ENCODE measurements at regions not wholly inside any gene's neighbourhood (a gene's known extent, or its start where the extent isn't known, plus 50 kb on each side); places are given as distances from the start of the nearest gene placed in this dataset.
A peak's percentile ranks its signal among the peaks of the same experiment; 100 is the strongest.

DNA sequence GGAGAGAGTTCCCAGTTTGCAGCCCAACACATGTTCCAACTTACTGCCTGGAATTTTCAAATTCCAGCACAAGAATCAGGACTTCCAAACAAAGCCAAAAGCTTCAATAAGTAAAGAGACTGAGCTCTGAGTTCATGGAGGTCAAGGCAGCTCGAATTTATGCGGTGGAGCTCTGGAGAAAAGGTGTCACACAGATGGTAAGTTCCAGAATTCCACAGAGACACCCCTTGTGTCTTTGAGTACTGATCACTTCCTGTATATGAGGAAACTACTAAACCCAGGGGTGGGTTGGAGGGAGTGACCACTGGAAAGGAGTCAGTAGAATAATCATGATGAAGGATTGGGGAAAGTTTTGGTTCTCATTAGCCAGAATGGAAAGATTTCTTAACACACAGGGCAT is 118.5 kb upstream of the GUCY1A1 start:
- Mint-ChIP-seq H3K27me3 (no peaks in the 10 kb centered on the region), H3K27ac (no peak overlapping the region), H3K9me3 (peaks cover 0 to 3% (median 0%) of the 10 kb centered on the region in 3 donors), H3K4me3 (no peak overlapping the region), H3K4me1 (no peaks in the 10 kb centered on the region), H3K36me3 (no peaks in the 10 kb centered on the region)

DNA sequence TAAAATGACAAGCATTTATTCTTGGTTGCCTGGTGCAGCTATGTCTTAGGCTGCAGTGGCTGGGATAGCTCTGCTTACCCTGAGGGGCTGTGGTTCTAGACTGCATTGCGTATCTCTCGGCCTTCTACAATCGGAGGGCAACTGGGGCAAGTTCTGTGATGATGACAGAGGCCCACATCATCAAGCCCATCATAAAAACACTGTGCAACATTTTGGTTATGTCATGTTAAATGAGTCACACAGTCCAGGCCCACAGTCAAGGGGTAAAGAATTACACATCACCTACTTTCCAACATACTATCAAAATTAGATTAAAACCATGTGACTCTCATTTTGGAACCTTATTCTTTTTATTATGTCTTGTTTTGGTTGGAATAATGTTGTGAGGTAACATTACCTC is 120.2 kb upstream of the GUCY1A1 start:
- Mint-ChIP-seq H3K27ac (no peak overlapping the region), H3K36me3 (no peaks in the 10 kb centered on the region), H3K4me3 (no peak overlapping the region), H3K27me3 (no peaks in the 10 kb centered on the region), H3K4me1 (no peaks in the 10 kb centered on the region), H3K9me3 (no peaks in the 10 kb centered on the region)

DNA sequence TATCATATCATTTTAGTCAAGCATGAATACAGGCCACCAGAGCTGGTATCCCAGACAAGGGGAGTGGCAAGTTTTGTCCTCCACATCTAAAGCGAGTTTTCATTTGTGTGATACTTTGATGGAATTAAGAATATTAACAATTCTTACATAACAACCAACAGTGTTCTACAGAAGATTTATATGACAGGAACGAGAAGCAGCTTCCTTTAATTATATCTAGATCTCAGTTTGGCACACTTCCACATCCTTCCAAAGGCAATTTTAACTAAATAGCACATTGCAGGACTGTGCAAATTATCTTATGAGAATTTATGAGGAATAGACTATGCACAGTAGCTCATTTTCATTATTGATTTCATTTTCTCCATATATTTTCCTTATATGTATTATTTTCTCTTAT is 121.2 kb upstream of the GUCY1A1 start:
- no peak overlapping the region for H3K4me3 Mint-ChIP-seq
- H3K36me3 Mint-ChIP-seq = no peaks in the 10 kb centered on the region
- no peaks in the 10 kb centered on the region for H3K9me3 Mint-ChIP-seq
- H3K27me3 Mint-ChIP-seq = no peaks in the 10 kb centered on the region
- no peak overlapping the region for H3K27ac Mint-ChIP-seq
- no peaks in the 10 kb centered on the region for H3K4me1 Mint-ChIP-seq

DNA sequence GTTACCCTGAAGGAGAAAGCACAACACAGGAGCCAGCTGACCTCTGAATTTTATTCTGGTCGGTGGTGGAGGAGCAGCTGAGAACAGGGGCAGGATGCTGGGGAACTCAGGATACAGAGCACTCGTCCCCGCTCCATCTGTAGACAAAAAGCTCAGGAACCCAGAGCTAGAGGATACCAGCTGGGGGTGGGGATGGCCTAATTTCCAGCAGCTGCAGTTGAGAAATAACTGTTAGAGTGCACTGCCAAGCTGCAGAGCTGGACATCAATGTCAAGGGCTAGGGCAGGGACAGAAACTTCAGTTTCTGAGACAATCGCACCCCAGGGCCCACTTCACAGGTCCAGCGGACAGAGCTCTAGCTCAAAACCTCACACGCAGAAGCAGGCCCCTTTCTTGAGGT is 122.1 kb upstream of the GUCY1A1 start:
- Mint-ChIP-seq H3K36me3 (no peaks in the 10 kb centered on the region), H3K4me3 (no peak overlapping the region), H3K27me3 (no peaks in the 10 kb centered on the region), H3K9me3 (no peaks in the 10 kb centered on the region), H3K27ac (no peak overlapping the region), H3K4me1 (no peaks in the 10 kb centered on the region)

DNA sequence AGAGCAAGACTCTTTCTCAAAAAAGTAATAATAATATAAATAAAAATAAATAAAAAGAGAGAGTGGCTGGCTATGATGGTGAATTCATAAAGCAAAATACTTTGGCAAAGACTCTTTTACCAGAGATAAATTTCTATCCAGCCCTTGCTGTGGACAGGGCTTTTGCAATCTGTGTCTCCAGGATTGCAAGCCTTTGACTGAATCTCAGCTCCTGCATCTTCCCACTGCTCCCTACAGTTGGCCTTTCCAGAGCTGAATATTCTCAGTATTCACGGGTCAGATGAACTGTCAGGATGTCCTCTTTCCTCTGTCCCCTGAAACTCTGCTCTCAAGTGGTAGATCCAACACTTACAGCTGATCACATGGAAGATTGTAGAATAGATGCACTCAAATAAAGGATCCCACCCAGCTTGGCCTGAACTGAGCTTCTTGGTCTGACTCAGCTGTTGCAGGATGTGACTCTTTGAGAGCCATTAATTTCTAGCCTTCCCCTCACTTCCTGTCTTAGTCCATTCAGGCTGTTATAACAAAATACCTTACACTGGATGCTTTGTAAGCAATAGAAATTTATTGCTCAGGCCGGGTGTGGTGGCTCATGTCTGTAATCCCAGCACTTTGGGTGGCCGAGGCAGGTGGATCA is 123.4 kb upstream of the GUCY1A1 start:
- Mint-ChIP-seq H3K4me1 (no peaks in the 10 kb centered on the region), H3K4me3 (no peak overlapping the region), H3K9me3 (no peaks in the 10 kb centered on the region), H3K27ac (no peak overlapping the region), H3K27me3 (no peaks in the 10 kb centered on the region), H3K36me3 (no peaks in the 10 kb centered on the region)

DNA sequence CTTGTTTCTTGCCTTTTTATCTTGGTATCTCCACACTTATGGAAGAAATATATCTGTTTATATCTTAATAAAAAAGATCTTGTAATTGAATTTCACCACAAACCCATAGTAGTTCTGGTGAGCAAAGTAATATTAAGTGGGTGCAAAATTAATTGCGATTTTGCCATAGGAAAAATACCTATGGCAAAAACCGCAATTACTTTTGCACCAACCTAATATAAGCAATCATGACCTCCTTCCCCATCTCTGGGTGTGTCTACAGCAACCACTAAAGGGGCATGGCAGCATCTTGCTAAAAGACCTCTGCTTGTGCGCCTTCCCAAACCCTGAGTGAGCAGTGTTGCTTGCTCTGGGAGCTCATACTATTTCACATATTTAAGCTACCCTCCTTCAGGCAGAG is 124.2 kb upstream of the GUCY1A1 start:
- H3K4me1 Mint-ChIP-seq = no peaks in the 10 kb centered on the region
- H3K27ac Mint-ChIP-seq = no peak overlapping the region
- H3K4me3 Mint-ChIP-seq = no peak overlapping the region
- no peaks in the 10 kb centered on the region for H3K27me3 Mint-ChIP-seq
- no peaks in the 10 kb centered on the region for H3K9me3 Mint-ChIP-seq
- no peaks in the 10 kb centered on the region for H3K36me3 Mint-ChIP-seq

DNA sequence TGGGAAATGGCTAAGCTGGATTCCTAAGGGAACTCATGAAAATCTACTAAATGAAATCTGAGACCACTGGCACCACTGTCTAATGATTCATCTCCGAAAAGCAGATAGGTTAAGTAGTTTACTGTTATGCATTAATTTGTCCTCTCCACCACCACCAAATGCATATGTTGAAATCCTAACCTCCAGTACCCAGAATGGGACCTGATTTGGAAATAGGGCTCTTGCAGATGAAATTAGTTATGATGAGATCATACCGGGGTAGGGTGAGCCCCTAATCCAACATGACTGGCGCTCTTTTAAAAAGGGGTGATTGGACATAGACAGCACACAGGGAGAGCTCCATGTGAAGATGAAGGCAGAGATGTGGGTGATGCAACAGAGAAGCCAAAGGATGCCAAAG is 124.9 kb upstream of the GUCY1A1 start:
- Mint-ChIP-seq H3K27me3 (no peaks in the 10 kb centered on the region), H3K27ac (no peak overlapping the region), H3K4me3 (no peak overlapping the region), H3K4me1 (no peaks in the 10 kb centered on the region), H3K9me3 (no peaks in the 10 kb centered on the region), H3K36me3 (no peaks in the 10 kb centered on the region)

DNA sequence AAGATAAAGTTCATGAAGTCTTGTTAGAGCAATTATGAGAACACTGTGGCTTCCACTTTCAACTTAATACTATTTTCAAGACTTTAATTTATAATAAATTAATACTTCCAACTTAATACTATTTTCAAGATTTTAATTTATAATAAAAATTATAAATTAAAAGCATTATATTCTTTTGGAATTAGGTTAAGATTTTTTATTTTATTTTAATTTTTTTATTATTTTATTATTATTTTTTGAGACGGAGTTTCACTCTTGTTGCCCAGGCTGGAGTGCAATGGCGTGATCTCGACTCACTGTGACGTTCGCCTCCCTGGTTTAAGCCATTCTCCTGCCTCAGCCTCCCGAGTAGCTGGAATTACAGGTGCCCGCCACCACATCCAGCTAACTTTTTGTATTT is 126.0 kb upstream of the GUCY1A1 start:
- Mint-ChIP-seq H3K27ac (no peak overlapping the region), H3K4me3 (no peak overlapping the region), H3K4me1 (no peaks in the 10 kb centered on the region), H3K36me3 (no peaks in the 10 kb centered on the region), H3K9me3 (peaks cover 0 to 2% (median 0%) of the 10 kb centered on the region in 3 donors), H3K27me3 (no peaks in the 10 kb centered on the region)

DNA sequence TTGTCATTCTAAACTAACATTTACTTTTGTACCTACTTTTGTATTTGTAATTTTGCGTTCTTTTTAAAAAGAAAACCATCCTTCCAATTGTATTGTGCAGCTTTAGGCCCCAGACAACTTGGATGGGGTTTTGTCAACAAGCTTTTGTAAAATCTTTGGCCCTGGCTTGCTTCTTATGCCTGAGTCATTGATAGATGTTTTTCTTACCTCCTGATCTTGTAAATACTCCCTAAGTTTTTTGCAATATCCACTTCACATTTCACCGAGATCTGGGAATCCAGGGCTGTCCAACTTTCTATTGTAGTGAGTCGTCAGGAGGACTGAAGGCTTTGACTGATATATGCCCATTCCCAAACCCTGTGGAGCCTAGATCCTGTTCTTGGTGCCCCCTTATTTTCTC is 126.9 kb upstream of the GUCY1A1 start:
- H3K36me3 Mint-ChIP-seq = no peaks in the 10 kb centered on the region
- H3K27me3 Mint-ChIP-seq = no peaks in the 10 kb centered on the region
- H3K4me1 Mint-ChIP-seq = no peaks in the 10 kb centered on the region
- no peak overlapping the region for H3K4me3 Mint-ChIP-seq
- peaks cover 0 to 2% (median 0%) of the 10 kb centered on the region in 3 donors for H3K9me3 Mint-ChIP-seq
- peak overlapping the region in 1 of 3 donors; percentile 27 for H3K27ac Mint-ChIP-seq

DNA sequence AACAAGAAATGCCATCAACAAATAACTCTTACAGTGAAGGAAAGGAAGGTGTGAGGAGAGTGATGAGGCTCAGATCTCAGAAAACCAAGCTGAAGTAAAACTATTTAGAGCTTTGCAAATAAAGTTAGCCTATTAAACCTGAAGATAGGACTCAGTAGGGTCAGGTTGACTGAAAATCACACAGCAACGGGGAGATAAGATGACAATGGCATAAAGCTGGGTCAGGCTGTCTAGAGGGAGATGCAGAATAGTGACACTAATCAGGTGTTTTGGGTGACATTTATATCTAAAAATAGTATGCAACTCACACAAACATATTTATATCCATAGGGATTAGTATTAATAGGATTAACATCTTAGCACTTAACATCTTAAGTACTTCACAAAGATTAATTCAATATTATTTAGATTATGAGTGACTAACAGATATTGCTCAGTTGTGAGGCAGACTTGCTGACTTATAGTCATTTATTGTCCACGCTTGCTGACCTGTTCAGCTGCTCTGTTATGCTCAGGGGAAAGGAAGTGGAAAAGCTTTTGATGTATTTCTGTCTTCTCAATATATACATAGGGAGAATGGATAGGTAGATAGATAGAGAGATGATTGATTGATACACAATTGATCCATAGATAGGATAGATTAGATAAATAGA is 130.7 kb upstream of the GUCY1A1 start:
- no peaks in the 10 kb centered on the region for H3K36me3 Mint-ChIP-seq
- H3K9me3 Mint-ChIP-seq = peaks cover 0 to 3% (median 0%) of the 10 kb centered on the region in 3 donors
- no peaks in the 10 kb centered on the region for H3K4me1 Mint-ChIP-seq
- no peak overlapping the region for H3K4me3 Mint-ChIP-seq
- H3K27me3 Mint-ChIP-seq = no peaks in the 10 kb centered on the region
- H3K27ac Mint-ChIP-seq = no peak overlapping the region

DNA sequence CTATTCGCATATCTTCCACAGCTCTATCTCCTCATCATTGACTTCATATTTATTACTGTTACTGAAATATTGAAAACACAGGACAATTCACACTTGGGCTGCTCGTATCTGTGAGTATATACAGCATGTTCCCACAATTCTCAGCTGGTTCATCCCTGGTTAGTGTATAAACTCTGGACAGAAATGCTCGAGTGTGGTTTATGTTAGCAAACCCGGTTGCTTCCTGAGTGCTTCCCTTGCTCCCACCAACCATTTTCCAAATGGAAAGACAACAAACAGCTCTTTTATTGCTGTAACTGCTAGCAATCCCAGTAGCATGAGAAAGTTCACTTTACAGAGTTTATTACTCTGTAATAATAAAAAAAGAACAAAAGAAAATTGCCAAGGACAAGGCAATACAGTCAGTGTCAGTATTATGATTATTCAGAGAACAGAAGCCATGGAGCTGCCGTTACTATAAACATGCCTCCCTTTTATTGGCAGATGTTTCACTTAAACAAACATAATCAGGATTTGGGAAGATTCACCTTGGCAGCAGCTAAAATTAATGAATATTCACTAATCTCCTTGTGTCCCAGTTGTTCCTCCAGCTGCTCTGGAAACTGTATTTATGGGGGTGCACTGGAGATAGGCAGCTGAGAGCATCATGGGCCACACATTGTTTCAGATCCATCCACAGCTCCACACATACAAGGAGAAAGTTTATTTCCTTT is 134.1 kb upstream of the GUCY1A1 start:
- H3K4me1 Mint-ChIP-seq = no peaks in the 10 kb centered on the region
- peaks cover 0 to 3% (median 3%) of the 10 kb centered on the region in 3 donors for H3K9me3 Mint-ChIP-seq
- no peak overlapping the region for H3K4me3 Mint-ChIP-seq
- H3K36me3 Mint-ChIP-seq = no peaks in the 10 kb centered on the region
- no peaks in the 10 kb centered on the region for H3K27me3 Mint-ChIP-seq
- H3K27ac Mint-ChIP-seq = no peak overlapping the region

DNA sequence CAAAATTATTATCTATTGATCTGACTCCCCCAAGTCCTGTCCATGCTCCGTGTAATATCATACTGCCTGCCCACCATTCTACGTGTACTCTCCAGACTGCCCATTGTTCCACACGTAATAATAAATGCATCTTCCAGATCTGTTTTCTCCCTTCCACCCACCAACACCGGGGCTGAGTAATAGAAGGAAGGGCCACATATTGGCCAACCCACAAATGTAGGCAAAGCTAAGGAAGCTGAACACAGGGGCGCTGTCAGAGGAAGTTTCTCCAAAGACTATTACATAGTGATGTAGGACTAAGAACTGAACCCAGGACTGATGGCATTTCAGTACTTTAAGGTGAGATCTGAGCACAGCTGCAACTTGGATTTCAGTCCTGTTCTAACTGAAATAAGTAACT is 135.8 kb upstream of the GUCY1A1 start:
- H3K27me3 Mint-ChIP-seq = peaks cover 3% of the 10 kb centered on the region
- H3K4me1 Mint-ChIP-seq = no peaks in the 10 kb centered on the region
- no peak overlapping the region for H3K27ac Mint-ChIP-seq
- peaks cover 0 to 3% (median 2%) of the 10 kb centered on the region in 3 donors for H3K9me3 Mint-ChIP-seq
- no peaks in the 10 kb centered on the region for H3K36me3 Mint-ChIP-seq
- no peak overlapping the region for H3K4me3 Mint-ChIP-seq

DNA sequence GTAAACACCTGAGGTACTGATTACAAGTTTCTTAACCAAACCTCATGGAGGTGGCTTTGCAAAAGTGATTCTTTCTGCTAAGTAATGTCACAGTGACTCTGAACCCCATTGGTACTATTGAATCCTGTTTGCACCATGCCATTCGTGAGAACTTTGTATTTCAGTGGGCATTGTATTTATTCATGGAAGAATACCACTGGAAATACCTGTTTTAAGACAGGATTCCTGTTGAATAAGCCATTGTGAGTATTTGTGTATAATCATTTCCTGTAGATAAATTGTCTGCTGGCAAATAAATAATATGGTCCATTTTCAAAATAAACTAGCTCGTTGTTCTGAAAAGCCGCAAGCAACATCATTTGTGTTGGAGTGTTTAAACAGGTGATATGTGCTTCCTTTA is 136.4 kb upstream of the GUCY1A1 start:
- Mint-ChIP-seq H3K4me3 (no peak overlapping the region), H3K27ac (no peak overlapping the region), H3K27me3 (peaks cover 3% of the 10 kb centered on the region), H3K9me3 (peaks cover 0 to 3% (median 2%) of the 10 kb centered on the region in 3 donors), H3K36me3 (no peaks in the 10 kb centered on the region), H3K4me1 (no peaks in the 10 kb centered on the region)

DNA sequence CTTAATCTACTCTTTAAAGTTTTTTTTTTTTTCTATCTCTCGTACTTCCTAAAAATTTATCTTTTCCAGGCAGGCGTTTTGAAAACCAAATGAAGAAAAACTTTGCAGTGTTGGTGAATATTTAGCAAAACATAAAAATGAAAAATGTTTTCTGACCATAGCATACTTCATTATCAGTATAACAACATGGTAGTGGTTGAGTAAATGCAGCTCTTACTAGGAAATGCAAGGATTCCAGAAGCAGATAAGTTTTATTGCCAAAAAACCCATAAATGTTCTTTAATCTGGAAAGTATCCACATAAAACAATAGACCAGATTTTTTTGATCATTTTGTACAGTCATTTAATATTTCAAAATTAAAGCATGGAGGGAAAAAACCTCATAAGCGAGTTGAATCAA is 136.9 kb upstream of the GUCY1A1 start:
- H3K27me3 Mint-ChIP-seq = peaks cover 3% of the 10 kb centered on the region
- H3K9me3 Mint-ChIP-seq = peaks cover 0 to 3% (median 2%) of the 10 kb centered on the region in 3 donors
- no peak overlapping the region for H3K4me3 Mint-ChIP-seq
- no peak overlapping the region for H3K27ac Mint-ChIP-seq
- H3K4me1 Mint-ChIP-seq = no peaks in the 10 kb centered on the region
- H3K36me3 Mint-ChIP-seq = no peaks in the 10 kb centered on the region

DNA sequence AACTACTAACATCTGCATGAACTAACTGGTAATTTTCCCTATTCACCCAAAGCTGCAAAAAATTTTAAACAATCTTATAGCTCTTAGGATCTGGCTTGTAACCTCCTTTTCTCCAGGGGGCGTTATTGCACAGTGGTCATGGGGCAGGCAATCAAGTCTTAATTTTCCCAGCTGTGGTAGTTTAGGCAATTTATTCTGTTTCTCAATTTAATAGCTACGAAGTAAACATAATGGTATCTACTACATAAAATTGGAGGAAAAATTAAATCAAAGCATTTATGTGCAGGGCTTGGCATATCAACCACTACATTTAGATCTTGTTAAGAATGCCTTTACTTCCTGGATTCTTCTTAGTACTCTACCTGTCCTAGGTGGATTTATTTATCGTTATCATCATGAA is 137.4 kb upstream of the GUCY1A1 start:
- Mint-ChIP-seq H3K36me3 (no peaks in the 10 kb centered on the region), H3K4me3 (no peak overlapping the region), H3K4me1 (no peaks in the 10 kb centered on the region), H3K27me3 (peaks cover 3% of the 10 kb centered on the region), H3K27ac (no peak overlapping the region), H3K9me3 (peaks cover 0 to 3% (median 2%) of the 10 kb centered on the region in 3 donors)
